Esophagus (tissue), 2 donors: ENCODE measurements at regions not wholly inside any gene's neighbourhood (a gene's known extent, or its start where the extent isn't known, plus 50 kb on each side); places are given as distances from the start of the nearest gene placed in this dataset.
"Not testable (repeated sequence)": the region's sequence is repeated elsewhere in the genome, so short reads cannot be mapped to it uniquely, and the experiment has no call there.

Source experiments
- H3K27ac ChIP-seq, 2 donors: one replicate each; pipeline ENCODE4 v1.5.1; 2013; ENCODE audit warnings: low read depth in 2 of 2, mild to moderate bottlenecking in 2 of 2, inconsistent platforms in 1 of 2, low read length in 1 of 2, moderate library complexity in 1 of 2
- H3K27me3 ChIP-seq, 2 donors: one replicate each; pipeline ENCODE4 v1.6.1; 2013; ENCODE audit warnings: low read length in 2 of 2, control low read depth in 1 of 2, mild to moderate bottlenecking in 1 of 2; ENCODE audit not compliant: insufficient read depth in 2 of 2, control insufficient read depth in 1 of 2
- H3K36me3 ChIP-seq, 2 donors: one replicate each; pipeline ENCODE4 v1.6.1; 2013; ENCODE audit warnings: low read length in 1 of 2; ENCODE audit not compliant: control insufficient read depth in 2 of 2, insufficient read depth in 2 of 2
- H3K4me1 ChIP-seq, 2 donors: one replicate each; pipeline ENCODE4 v1.6.1; 2013; ENCODE audit warnings: low read length in 1 of 2; ENCODE audit not compliant: control insufficient read depth in 2 of 2, insufficient read depth in 2 of 2
- H3K4me3 ChIP-seq, 2 donors: one replicate each; pipeline ENCODE4 v1.5.1; 2013; ENCODE audit warnings: low read length in 2 of 2, mild to moderate bottlenecking in 2 of 2, low read depth in 1 of 2, moderate library complexity in 1 of 2
- H3K9me3 ChIP-seq, 2 donors: one replicate each; pipeline ENCODE4 v1.6.1; 2013; ENCODE audit warnings: mild to moderate bottlenecking in 2 of 2, low read depth in 1 of 2, low read length in 1 of 2, moderate library complexity in 1 of 2; ENCODE audit not compliant: control insufficient read depth in 2 of 2, insufficient read depth in 1 of 2
- WGBS, 2 donors: extraction: QIAGEN DNeasy Blood & Tissue Kit; methylation state at CpG; one replicate each; pipeline ENCODE4 v1.1.7; 2013; 5-methylcytosine and 5-hydroxymethylcytosine counted together
- donor health status: healthy with polysubstance abuse.
- donor health status: Bipolar disorder and iron deficiency.

- Histone ChIP-seq H3K36me3 (no peaks in the 10 kb centered on the region), H3K4me1 (no peaks in the 10 kb centered on the region), H3K27me3 (no peaks in the 10 kb centered on the region), H3K4me3 (no peak overlapping the region), H3K27ac (no peak overlapping the region), H3K9me3 (no peaks in the 10 kb centered on the region)
- 80% methylated on average over 5 of the region's 5 CpGs for WGBS, 2 donors
Measured at GRCh38 chr13:33649212-33649878, 168.6 kb upstream of the RFC3 start.

- no peak overlapping the region for H3K4me3 ChIP-seq
- no peaks in the 10 kb centered on the region for H3K9me3 ChIP-seq
- H3K27me3 ChIP-seq, result peaks cover 0 to 2% of the 10 kb centered on the region in 2 donors
- no peak overlapping the region for H3K27ac ChIP-seq
- no peaks in the 10 kb centered on the region for H3K36me3 ChIP-seq
- no peaks in the 10 kb centered on the region for H3K4me1 ChIP-seq
- 81 to 88% methylated on average over 3 of the region's 3 CpGs for WGBS, 2 donors
Measured at GRCh38 chr13:33651766-33652165, 166.2 kb upstream of the RFC3 start.

- Histone ChIP-seq H3K27me3 (peaks cover 0 to 2% of the 10 kb centered on the region in 2 donors), H3K4me1 (no peaks in the 10 kb centered on the region), H3K4me3 (no peak overlapping the region), H3K36me3 (no peaks in the 10 kb centered on the region), H3K27ac (no peak overlapping the region), H3K9me3 (no peaks in the 10 kb centered on the region)
- 81 to 82% methylated on average over 3 of the region's 3 CpGs for WGBS, 2 donors
Measured at GRCh38 chr13:33657274-33657673, 160.7 kb upstream of the RFC3 start.

- Histone ChIP-seq H3K27ac (no peak overlapping the region), H3K27me3 (peaks cover 0 to 2% of the 10 kb centered on the region in 2 donors), H3K9me3 (no peaks in the 10 kb centered on the region), H3K36me3 (no peaks in the 10 kb centered on the region), H3K4me1 (no peaks in the 10 kb centered on the region), H3K4me3 (no peak overlapping the region)
- WGBS, 2 donors, result 69 to 75% methylated on average over 4 of the region's 4 CpGs
Measured at GRCh38 chr13:33659466-33659865, 158.5 kb upstream of the RFC3 start.

GRCh38 chr13:33659894-33660293 lies 158.1 kb upstream of the RFC3 start:
- Histone ChIP-seq H3K27ac (no peak overlapping the region), H3K9me3 (no peaks in the 10 kb centered on the region), H3K4me1 (no peaks in the 10 kb centered on the region), H3K27me3 (peaks cover 0 to 2% of the 10 kb centered on the region in 2 donors), H3K36me3 (no peaks in the 10 kb centered on the region), H3K4me3 (no peak overlapping the region)
- 96 to 100% methylated on average over 2 of the region's 2 CpGs for WGBS, 2 donors

GRCh38 chr13:33662392-33662791 lies 155.6 kb upstream of the RFC3 start:
- H3K27ac ChIP-seq, result no peak overlapping the region
- H3K4me1 ChIP-seq, result no peaks in the 10 kb centered on the region
- H3K36me3 ChIP-seq, result no peaks in the 10 kb centered on the region
- no peak overlapping the region for H3K4me3 ChIP-seq
- no peaks in the 10 kb centered on the region for H3K27me3 ChIP-seq
- WGBS, 2 donors, result 55 to 60% methylated on average over 4 of the region's 4 CpGs
- no peaks in the 10 kb centered on the region for H3K9me3 ChIP-seq

- H3K9me3 ChIP-seq, result no peaks in the 10 kb centered on the region
- no peak overlapping the region for H3K4me3 ChIP-seq
- H3K4me1 ChIP-seq, result no peaks in the 10 kb centered on the region
- no peaks in the 10 kb centered on the region for H3K36me3 ChIP-seq
- H3K27me3 ChIP-seq, result no peaks in the 10 kb centered on the region
- 80% methylated on average over 4 of the region's 4 CpGs for WGBS, 2 donors
- H3K27ac ChIP-seq, result no peak overlapping the region
Measured at GRCh38 chr13:33665626-33666175, 152.2 kb upstream of the RFC3 start.

- Histone ChIP-seq H3K27me3 (no peaks in the 10 kb centered on the region), H3K27ac (no peak overlapping the region), H3K4me3 (no peak overlapping the region), H3K4me1 (no peaks in the 10 kb centered on the region), H3K9me3 (no peaks in the 10 kb centered on the region), H3K36me3 (no peaks in the 10 kb centered on the region)
Measured at GRCh38 chr13:33671560-33671959, 146.4 kb upstream of the RFC3 start.

- H3K27me3 ChIP-seq, H3K36me3 ChIP-seq, H3K27ac ChIP-seq, H3K4me1 ChIP-seq, H3K9me3 ChIP-seq, H3K4me3 ChIP-seq: not testable (repeated sequence)
Measured at GRCh38 chr13:33672022-33672421, 145.9 kb upstream of the RFC3 start.
